ENCODE measurements at regions not wholly inside any gene's neighbourhood (a gene's known extent, or its start where the extent isn't known, plus 50 kb on each side); places are given as distances from the start of the nearest gene placed in this dataset.

GRCh38 chr6:40205004-40205403, 270.7 kb upstream of the MOCS1 start:
- TF ChIP-seq, protein P1, sequence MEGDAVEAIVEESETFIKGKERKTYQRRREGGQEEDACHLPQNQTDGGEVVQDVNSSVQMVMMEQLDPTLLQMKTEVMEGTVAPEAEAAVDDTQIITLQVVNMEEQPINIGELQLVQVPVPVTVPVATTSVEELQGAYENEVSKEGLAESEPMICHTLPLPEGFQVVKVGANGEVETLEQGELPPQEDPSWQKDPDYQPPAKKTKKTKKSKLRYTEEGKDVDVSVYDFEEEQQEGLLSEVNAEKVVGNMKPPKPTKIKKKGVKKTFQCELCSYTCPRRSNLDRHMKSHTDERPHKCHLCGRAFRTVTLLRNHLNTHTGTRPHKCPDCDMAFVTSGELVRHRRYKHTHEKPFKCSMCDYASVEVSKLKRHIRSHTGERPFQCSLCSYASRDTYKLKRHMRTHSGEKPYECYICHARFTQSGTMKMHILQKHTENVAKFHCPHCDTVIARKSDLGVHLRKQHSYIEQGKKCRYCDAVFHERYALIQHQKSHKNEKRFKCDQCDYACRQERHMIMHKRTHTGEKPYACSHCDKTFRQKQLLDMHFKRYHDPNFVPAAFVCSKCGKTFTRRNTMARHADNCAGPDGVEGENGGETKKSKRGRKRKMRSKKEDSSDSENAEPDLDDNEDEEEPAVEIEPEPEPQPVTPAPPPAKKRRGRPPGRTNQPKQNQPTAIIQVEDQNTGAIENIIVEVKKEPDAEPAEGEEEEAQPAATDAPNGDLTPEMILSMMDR (IDR thresholded peaks at IDR 0.05; ENCODE audit: low read depth, low read length), result no peak
- no peak for TF ChIP-seq POLR2A (IDR thresholded peaks at IDR 0.05; ENCODE audit: extremely low read depth, insufficient read length)
- TF ChIP-seq MAX (IDR thresholded peaks at IDR 0.05; ENCODE audit: low read depth, low read length), result no peak
- TF ChIP-seq MYC (IDR thresholded peaks at IDR 0.05; ENCODE audit: low read depth, low read length), result no peak

All from NB4 (cell line).